ENCODE measurements at regions not wholly inside any gene's neighbourhood (a gene's known extent, or its start where the extent isn't known, plus 50 kb on each side); places are given as distances from the start of the nearest gene placed in this dataset.

DNA sequence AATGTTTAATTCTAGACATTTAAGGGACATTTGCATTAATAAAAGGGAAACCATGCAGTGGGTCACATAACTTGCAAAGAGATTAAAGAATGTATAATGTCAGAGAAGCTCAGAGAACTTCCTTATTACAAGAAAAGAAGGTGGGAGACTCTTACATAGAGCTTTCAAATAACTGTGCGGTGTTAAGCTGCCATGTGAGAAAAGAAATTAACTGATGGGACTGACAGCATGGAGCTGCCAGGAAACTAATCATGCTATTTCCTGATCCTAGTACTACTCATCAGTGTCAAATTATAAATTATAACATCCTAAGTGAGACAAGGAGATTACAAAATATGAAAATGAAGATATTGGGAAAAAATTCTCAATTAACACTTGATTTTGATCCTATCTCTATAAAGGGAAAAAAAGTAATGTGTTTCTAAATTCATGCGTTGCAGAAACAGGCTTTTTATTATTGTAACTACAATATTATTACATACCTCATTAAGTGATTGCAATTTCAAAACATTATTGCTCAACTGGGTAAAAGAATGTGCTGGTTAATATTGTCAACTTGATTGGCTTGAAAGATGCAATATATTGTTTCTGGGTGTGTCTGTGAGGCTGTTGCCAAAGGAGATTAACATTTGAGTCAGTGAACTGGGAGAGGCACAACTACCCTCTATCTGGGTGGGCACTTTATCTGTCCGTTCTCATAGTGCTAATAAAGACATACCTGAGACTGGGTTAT, 609.5 kb upstream of the NUDT12 start:
- TF ChIP-seq, protein P1, sequence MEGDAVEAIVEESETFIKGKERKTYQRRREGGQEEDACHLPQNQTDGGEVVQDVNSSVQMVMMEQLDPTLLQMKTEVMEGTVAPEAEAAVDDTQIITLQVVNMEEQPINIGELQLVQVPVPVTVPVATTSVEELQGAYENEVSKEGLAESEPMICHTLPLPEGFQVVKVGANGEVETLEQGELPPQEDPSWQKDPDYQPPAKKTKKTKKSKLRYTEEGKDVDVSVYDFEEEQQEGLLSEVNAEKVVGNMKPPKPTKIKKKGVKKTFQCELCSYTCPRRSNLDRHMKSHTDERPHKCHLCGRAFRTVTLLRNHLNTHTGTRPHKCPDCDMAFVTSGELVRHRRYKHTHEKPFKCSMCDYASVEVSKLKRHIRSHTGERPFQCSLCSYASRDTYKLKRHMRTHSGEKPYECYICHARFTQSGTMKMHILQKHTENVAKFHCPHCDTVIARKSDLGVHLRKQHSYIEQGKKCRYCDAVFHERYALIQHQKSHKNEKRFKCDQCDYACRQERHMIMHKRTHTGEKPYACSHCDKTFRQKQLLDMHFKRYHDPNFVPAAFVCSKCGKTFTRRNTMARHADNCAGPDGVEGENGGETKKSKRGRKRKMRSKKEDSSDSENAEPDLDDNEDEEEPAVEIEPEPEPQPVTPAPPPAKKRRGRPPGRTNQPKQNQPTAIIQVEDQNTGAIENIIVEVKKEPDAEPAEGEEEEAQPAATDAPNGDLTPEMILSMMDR (conservative IDR thresholded peaks at IDR 0.05), result no peak
- no peak for TF ChIP-seq ZFX (IDR thresholded peaks at IDR 0.05)
